Thyroid gland (tissue), 4 donors: ENCODE measurements at regions not wholly inside any gene's neighbourhood (a gene's known extent, or its start where the extent isn't known, plus 50 kb on each side); places are given as distances from the start of the nearest gene placed in this dataset.

ENCODE experiments used
- CTCF ChIP-seq, 6 experiments: fragments of 200-600 bp in 3 of 6; fragments of 450-650 bp in 3 of 6; sonication (generic) in 3 of 6; IDR thresholded peaks; one replicate each; pipeline ENCODE4 v1.5.1; 2016 to 2019; ENCODE audit warnings: antibody characterized with exemption in 6 of 6, mild to moderate bottlenecking in 2 of 6, inconsistent platforms in 1 of 6, moderate library complexity in 1 of 6
- POLR2A ChIP-seq, 2 donors: fragments of 450-650 bp; IDR thresholded peaks; one replicate each; pipeline ENCODE4 v1.6.1; 2017; ENCODE audit warnings: antibody characterized with exemption in 2 of 2, mild to moderate bottlenecking in 2 of 2, moderate library complexity in 1 of 2

GRCh38 chr6:139605350-139605749 is 230.9 kb upstream of the CITED2 start:
- no peak for TF ChIP-seq CTCF (IDR thresholded peaks at IDR 0.05)
- no peak for TF ChIP-seq POLR2A (IDR thresholded peaks at IDR 0.05)
